ENCODE measurements at regions not wholly inside any gene's neighbourhood (a gene's known extent, or its start where the extent isn't known, plus 50 kb on each side); places are given as distances from the start of the nearest gene placed in this dataset.

DNA sequence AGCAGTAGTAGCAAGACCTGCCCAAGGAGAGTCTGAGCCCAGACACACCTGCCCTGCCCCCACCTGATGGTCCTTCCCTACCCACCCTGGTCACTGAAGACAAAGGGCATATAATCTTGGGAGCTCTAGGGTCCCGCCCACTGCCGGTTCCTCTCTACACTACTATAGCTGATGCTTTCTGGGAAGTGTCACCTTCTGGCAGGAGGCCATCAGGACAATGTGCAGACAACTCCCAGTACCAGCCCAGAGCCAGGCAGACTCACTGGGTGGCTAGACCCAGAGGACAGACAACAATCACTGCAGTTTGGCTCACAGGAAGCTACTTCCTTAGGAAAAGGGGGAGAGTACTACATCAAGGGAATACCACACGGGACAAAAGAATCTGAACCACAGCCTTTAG, 312.7 kb downstream of the SPRY1 start:
- no peak for DNase-seq
- Histone ChIP-seq H3K27ac (no peak overlapping the region), H3K9me3 (no peaks in the 10 kb centered on the region), H3K27me3 (no peaks in the 10 kb centered on the region), H3K4me3 (no peak overlapping the region), H3K4me1 (no peaks in the 10 kb centered on the region), H3K36me3 (no peaks in the 10 kb centered on the region)
- intact Hi-C loops (cut with DNase I): no loop called here
- 81 to 88% methylated on average over 3 of the region's 3 CpGs for WGBS, 2 donors
- TF ChIP-seq EP300 (IDR thresholded peaks at IDR 0.05) (no peak), POLR2A (IDR thresholded peaks at IDR 0.05) (no peak), POLR2AphosphoS5 (IDR thresholded peaks at IDR 0.05) (no peak)
- TF ChIP-seq, protein P1, sequence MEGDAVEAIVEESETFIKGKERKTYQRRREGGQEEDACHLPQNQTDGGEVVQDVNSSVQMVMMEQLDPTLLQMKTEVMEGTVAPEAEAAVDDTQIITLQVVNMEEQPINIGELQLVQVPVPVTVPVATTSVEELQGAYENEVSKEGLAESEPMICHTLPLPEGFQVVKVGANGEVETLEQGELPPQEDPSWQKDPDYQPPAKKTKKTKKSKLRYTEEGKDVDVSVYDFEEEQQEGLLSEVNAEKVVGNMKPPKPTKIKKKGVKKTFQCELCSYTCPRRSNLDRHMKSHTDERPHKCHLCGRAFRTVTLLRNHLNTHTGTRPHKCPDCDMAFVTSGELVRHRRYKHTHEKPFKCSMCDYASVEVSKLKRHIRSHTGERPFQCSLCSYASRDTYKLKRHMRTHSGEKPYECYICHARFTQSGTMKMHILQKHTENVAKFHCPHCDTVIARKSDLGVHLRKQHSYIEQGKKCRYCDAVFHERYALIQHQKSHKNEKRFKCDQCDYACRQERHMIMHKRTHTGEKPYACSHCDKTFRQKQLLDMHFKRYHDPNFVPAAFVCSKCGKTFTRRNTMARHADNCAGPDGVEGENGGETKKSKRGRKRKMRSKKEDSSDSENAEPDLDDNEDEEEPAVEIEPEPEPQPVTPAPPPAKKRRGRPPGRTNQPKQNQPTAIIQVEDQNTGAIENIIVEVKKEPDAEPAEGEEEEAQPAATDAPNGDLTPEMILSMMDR (IDR thresholded peaks at IDR 0.05): no peak

DNA sequence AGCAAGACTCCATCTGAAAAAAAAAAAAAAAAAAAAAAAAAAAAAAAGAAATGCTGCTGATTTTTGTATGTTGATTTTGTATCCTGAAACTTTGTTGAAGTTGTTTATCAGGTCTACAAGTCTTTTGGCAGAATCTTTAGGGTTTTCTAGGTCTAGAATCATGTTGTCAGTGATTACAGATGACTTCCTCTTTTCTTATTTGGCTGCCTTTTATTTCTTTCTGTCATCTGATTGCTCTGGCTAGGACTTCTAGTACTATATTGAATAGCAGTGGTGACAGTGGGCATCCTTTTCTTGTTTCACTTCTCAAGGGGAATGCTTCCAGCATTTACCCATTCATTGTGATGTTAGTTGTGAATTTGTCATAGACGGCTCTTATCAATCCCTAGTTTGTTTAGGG, 334.4 kb downstream of the SPRY1 start:
- no peaks in the 10 kb centered on the region for H3K9me3 ChIP-seq
- no peaks in the 10 kb centered on the region for H3K36me3 ChIP-seq
- no peak overlapping the region for H3K4me3 ChIP-seq
- DNase-seq: no peak
- WGBS, 2 donors: 38 to 44% methylated on average over 1 of the region's 1 CpG
- intact Hi-C loops (cut with DNase I): no loop called here
- no peaks in the 10 kb centered on the region for H3K27me3 ChIP-seq
- H3K4me1 ChIP-seq: no peaks in the 10 kb centered on the region
- no peak overlapping the region for H3K27ac ChIP-seq
- TF ChIP-seq EP300 (IDR thresholded peaks at IDR 0.05) (no peak), POLR2AphosphoS5 (IDR thresholded peaks at IDR 0.05) (no peak), POLR2A (IDR thresholded peaks at IDR 0.05) (no peak)
- TF ChIP-seq, protein P1 (IDR thresholded peaks at IDR 0.05): no peak

DNA sequence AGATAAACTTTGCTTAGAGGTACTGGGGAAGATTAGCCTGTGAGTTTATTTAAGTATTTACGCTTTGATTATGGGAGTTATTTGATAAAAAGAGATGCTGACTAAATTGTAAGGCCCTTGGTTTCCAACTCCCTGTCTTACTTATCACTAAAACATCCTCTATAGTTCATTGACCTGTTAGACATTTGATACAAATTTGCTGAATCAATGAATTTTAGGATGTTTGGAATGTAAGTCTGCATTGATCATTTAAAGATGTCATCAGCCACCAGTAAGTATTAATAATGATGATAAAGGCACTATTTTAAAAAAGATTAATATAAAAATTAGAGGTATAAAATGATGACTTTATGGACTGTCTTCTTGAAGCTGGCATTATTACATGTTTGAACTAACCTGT, 340.6 kb downstream of the SPRY1 start:
- DNase-seq: no peak
- no peak for TF ChIP-seq POLR2AphosphoS5 (IDR thresholded peaks at IDR 0.05)
- TF ChIP-seq, protein P1 (IDR thresholded peaks at IDR 0.05): no peak
- no peak for TF ChIP-seq EP300 (IDR thresholded peaks at IDR 0.05)
- TF ChIP-seq POLR2A (IDR thresholded peaks at IDR 0.05): no peak
- Histone ChIP-seq H3K4me3 (no peak overlapping the region), H3K36me3 (no peaks in the 10 kb centered on the region), H3K27ac (no peak overlapping the region), H3K4me1 (no peaks in the 10 kb centered on the region), H3K27me3 (no peaks in the 10 kb centered on the region), H3K9me3 (no peaks in the 10 kb centered on the region)
- intact Hi-C loops (cut with DNase I): no loop called here
- 92 to 93% methylated on average over 1 of the region's 1 CpG for WGBS, 2 donors

DNA sequence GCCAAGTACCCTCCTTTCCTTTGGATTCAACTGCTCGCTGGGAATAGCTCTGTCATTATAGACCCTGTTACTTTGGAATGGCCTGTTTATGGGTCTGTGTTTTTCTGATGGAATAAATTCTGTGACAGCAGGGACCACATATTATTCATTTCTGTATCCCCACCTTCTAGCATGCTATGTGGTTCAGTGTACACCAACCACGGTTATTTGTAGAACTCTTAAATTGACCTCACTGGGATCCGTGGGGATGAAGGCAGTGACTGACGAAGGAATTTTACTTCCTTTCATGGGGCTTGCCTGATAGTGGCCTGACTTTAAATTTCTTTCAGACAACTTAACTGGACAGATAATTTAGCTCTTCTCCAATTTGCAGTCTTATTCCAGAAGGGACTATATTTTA, 343.2 kb downstream of the SPRY1 start:
- no peak overlapping the region for H3K4me3 ChIP-seq

DNA sequence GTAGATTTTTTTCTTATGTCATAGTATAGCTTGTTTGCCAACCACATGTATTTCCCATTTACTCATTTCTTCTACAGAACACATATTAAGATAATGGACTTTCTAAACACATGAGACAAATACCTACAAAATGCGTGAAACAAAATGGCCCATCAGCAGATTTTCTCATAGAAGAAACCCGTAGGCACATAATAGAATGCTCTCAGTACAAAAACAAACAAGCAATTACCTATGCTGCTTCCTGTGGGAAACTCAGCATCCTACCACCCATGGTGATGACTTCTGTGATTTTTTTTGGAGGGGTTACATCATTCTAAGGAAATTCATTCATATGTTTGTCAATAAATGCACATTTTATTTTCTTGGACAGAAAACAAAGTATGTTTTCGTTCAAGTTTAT, 343.6 kb downstream of the SPRY1 start:
- no peak for DNase-seq
- H3K9me3 ChIP-seq: no peaks in the 10 kb centered on the region
- no peaks in the 10 kb centered on the region for H3K36me3 ChIP-seq
- no peaks in the 10 kb centered on the region for H3K27me3 ChIP-seq
- no peak overlapping the region for H3K27ac ChIP-seq
- H3K4me1 ChIP-seq: peaks cover 0 to 18% (median 15%) of the 10 kb centered on the region in 4 donors
- TF ChIP-seq POLR2A (IDR thresholded peaks at IDR 0.05) (no peak), EP300 (IDR thresholded peaks at IDR 0.05) (no peak), POLR2AphosphoS5 (IDR thresholded peaks at IDR 0.05) (no peak)
- TF ChIP-seq, protein P1 (IDR thresholded peaks at IDR 0.05): no peak
- no peak overlapping the region for H3K4me3 ChIP-seq
- intact Hi-C loops (cut with DNase I): no loop called here
- 67 to 71% methylated on average over 3 of the region's 3 CpGs for WGBS, 2 donors

More for the DNA sequence above, 343.2 kb downstream of the SPRY1 start:
- Histone ChIP-seq H3K36me3 (no peaks in the 10 kb centered on the region), H3K27me3 (no peaks in the 10 kb centered on the region), H3K27ac (no peak overlapping the region), H3K4me1 (peaks cover 0 to 14% (median 12%) of the 10 kb centered on the region in 4 donors), H3K9me3 (no peaks in the 10 kb centered on the region)
- intact Hi-C loops (cut with DNase I): no loop called here
- no peak for TF ChIP-seq EP300 (IDR thresholded peaks at IDR 0.05)
- TF ChIP-seq POLR2AphosphoS5 (IDR thresholded peaks at IDR 0.05): no peak
- TF ChIP-seq, protein P1 (IDR thresholded peaks at IDR 0.05): no peak
- no peak for TF ChIP-seq POLR2A (IDR thresholded peaks at IDR 0.05)
- no peak for DNase-seq
- 93 to 96% methylated on average over 4 of the region's 4 CpGs for WGBS, 2 donors

Measured in sigmoid colon (tissue), 6 donors.